ENCODE measurements at regions not wholly inside any gene's neighbourhood (a gene's known extent, or its start where the extent isn't known, plus 50 kb on each side); places are given as distances from the start of the nearest gene placed in this dataset.

DNA sequence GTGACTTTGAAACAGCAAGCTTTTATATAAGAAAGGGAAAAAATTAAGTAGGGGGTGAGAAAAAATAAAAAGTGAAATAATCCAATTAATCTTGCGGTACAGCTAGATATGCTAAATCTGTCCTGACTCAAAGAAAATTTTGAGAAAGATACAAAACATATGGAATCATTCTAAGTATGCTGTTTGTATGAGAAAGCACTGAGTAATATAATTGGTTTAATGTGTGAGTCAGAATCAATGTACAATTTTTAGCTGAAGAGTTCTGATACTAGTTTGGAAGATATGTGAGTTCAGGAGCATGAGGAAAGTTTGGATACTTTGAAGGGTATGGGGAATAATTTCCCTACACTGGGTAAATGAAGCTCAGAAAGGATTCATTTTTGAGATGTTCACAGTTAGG, 190.9 kb upstream of the RASSF8 start:
- Histone ChIP-seq H3K4me3 (ENCODE audit: low read length in 2 of 2) (no peak overlapping the region), H3K27ac (ENCODE audit: low read depth in 1 of 2, low read length in 1 of 2) (no peak overlapping the region), H3K9me3 (ENCODE audit: control insufficient read depth in 2 of 2, insufficient read depth in 1 of 2, low read length in 1 of 2) (no peaks in the 10 kb centered on the region), H3K27me3 (ENCODE audit: control insufficient read depth in 2 of 2, insufficient read depth in 1 of 2, low read length in 1 of 2) (no peaks in the 10 kb centered on the region), H3K4me1 (ENCODE audit: control insufficient read depth in 2 of 2, insufficient read depth in 2 of 2, low read length in 2 of 2) (no peaks in the 10 kb centered on the region), H3K36me3 (ENCODE audit: control insufficient read depth in 2 of 2, insufficient read depth in 2 of 2, low read length in 1 of 2) (no peaks in the 10 kb centered on the region)
- WGBS: 99% methylated on average over 1 of the region's 1 CpG
- DNase-seq (ENCODE audit: low read depth in 6 of 9, low spot score in 9 of 9): no peak

DNA sequence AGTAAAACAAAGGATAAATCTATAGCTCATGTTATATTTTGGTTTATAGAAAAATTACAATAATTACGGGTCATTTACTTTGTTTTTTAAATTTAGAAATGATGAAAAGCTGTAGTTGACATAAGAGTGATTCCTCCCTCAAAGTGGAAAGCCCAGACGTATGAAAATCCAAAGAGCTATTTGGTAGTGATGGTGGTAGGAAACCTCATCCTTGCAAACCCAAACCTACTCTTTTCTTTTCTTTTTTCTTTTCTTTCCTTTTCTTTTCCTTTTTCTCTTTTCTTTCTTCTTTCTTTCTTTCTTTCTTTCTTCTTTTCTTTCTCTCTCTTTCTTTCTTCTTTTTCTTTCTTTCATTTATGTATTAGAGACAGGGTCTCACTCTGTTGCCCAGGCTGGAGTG, 190.3 kb upstream of the RASSF8 start:
- DNase-seq (ENCODE audit: low read depth in 6 of 9, low spot score in 9 of 9): no peak
- Histone ChIP-seq H3K27me3 (ENCODE audit: control insufficient read depth in 2 of 2, insufficient read depth in 1 of 2, low read length in 1 of 2) (no peaks in the 10 kb centered on the region), H3K9me3 (ENCODE audit: control insufficient read depth in 2 of 2, insufficient read depth in 1 of 2, low read length in 1 of 2) (no peaks in the 10 kb centered on the region), H3K4me1 (ENCODE audit: control insufficient read depth in 2 of 2, insufficient read depth in 2 of 2, low read length in 2 of 2) (no peaks in the 10 kb centered on the region), H3K27ac (ENCODE audit: low read depth in 1 of 2, low read length in 1 of 2) (no peak overlapping the region), H3K36me3 (ENCODE audit: control insufficient read depth in 2 of 2, insufficient read depth in 2 of 2, low read length in 1 of 2) (no peaks in the 10 kb centered on the region), H3K4me3 (ENCODE audit: low read length in 2 of 2) (no peak overlapping the region)
- 94% methylated on average over 2 of the region's 2 CpGs for WGBS

DNA sequence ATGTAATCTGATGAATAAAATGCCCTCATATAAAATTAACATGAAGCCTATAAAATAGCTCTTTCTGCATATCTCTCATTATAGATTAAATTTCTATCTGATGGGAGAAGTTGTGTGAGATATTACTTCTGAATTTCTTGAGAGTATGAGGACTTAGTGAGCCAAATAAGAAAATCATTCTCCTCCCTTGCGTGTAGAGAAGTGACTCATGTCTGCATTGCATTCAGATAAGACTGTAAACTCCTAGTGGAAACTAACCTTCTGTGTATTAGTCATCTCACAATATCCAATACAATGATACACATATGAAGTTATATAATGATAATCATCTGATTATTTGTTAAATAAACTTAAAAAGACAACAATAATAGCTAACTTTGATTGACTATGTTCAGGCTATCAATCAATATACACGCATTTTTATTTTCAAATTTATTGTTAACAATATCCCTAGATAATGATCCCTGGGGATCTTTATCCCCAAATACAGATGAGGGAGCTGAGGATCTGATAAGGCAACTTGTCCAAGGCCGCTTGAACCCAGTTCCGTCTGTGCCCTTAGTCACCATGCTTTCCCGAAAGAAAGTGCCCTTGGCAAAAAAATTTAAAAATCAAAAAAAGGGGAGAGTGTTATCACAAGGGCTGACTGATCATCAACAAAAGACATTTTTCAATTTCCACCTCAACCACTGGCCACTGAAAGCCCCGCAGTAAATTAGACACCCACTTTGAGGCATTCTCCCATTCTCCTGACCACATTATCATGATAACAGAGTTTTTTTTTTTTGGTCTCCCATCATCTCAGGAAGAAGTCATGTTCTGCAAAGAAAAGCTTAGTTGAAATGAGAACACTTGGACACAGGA, 189.2 kb upstream of the RASSF8 start:
- 76% methylated on average over 6 of the region's 6 CpGs for WGBS
- no peak overlapping the region for H3K4me3 ChIP-seq (ENCODE audit: low read length in 2 of 2)
- H3K9me3 ChIP-seq (ENCODE audit: control insufficient read depth in 2 of 2, insufficient read depth in 1 of 2, low read length in 1 of 2): no peaks in the 10 kb centered on the region
- no peak for DNase-seq (ENCODE audit: low read depth in 6 of 9, low spot score in 9 of 9)
- no peaks in the 10 kb centered on the region for H3K36me3 ChIP-seq (ENCODE audit: control insufficient read depth in 2 of 2, insufficient read depth in 2 of 2, low read length in 1 of 2)
- H3K4me1 ChIP-seq (ENCODE audit: control insufficient read depth in 2 of 2, insufficient read depth in 2 of 2, low read length in 2 of 2): no peaks in the 10 kb centered on the region
- no peaks in the 10 kb centered on the region for H3K27me3 ChIP-seq (ENCODE audit: control insufficient read depth in 2 of 2, insufficient read depth in 1 of 2, low read length in 1 of 2)
- no peak overlapping the region for H3K27ac ChIP-seq (ENCODE audit: low read depth in 1 of 2, low read length in 1 of 2)

DNA sequence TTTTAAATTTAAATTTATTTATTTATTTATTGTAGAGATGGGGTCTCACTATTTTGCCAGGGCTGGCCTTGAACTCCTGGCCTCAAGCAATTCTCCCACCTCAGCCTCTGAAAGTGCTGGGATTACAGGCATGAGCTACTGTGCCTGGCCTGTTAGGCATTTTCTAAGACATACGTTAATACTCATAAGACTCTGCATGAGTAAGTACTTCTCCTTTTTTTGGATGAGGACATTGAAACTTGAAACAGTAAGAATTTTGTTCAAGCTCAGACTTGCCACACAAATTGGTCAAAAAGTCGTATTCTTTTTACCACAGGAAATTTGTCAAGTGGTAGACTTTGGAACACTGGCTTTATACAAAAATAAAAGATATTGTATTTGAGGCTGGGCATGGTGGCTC, 187.4 kb upstream of the RASSF8 start:
- H3K4me3 ChIP-seq (ENCODE audit: low read length in 2 of 2): no peak overlapping the region
- no peak for DNase-seq (ENCODE audit: low read depth in 6 of 9, low spot score in 9 of 9)
- WGBS: 38% methylated on average over 2 of the region's 2 CpGs

DNA sequence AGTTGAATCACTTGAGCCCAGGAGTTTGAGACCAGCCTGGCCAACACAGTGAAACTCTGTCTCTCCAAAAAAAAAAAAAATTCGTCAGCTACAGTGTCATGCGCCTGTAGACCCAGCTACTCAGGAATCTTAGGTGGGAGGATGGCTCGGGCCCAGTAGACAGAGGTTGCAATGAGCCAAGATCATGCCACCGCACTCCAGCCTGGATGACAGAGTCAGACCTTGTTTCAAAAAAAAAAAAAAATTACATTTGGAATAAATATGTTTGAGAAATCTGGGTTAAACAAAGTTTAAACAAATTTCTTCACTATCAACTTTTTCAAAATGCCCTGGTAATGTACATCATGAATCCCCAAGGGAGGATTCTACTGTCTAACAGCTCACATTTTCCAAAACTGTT, 187.0 kb upstream of the RASSF8 start:
- no peak overlapping the region for H3K27ac ChIP-seq (ENCODE audit: low read depth in 1 of 2, low read length in 1 of 2)
- no peak for DNase-seq (ENCODE audit: low read depth in 6 of 9, low spot score in 9 of 9)
- no peaks in the 10 kb centered on the region for H3K4me1 ChIP-seq (ENCODE audit: control insufficient read depth in 2 of 2, insufficient read depth in 2 of 2, low read length in 2 of 2)
- no peaks in the 10 kb centered on the region for H3K9me3 ChIP-seq (ENCODE audit: control insufficient read depth in 2 of 2, insufficient read depth in 1 of 2, low read length in 1 of 2)
- H3K27me3 ChIP-seq (ENCODE audit: control insufficient read depth in 2 of 2, insufficient read depth in 1 of 2, low read length in 1 of 2): no peaks in the 10 kb centered on the region
- H3K4me3 ChIP-seq (ENCODE audit: low read length in 2 of 2): no peak overlapping the region
- H3K36me3 ChIP-seq (ENCODE audit: control insufficient read depth in 2 of 2, insufficient read depth in 2 of 2, low read length in 1 of 2): no peaks in the 10 kb centered on the region
- 96% methylated on average over 4 of the region's 4 CpGs for WGBS

More for the DNA sequence above, 187.4 kb upstream of the RASSF8 start:
- H3K9me3 ChIP-seq (ENCODE audit: control insufficient read depth in 2 of 2, insufficient read depth in 1 of 2, low read length in 1 of 2): no peaks in the 10 kb centered on the region
- no peak overlapping the region for H3K27ac ChIP-seq (ENCODE audit: low read depth in 1 of 2, low read length in 1 of 2)
- no peaks in the 10 kb centered on the region for H3K27me3 ChIP-seq (ENCODE audit: control insufficient read depth in 2 of 2, insufficient read depth in 1 of 2, low read length in 1 of 2)
- H3K36me3 ChIP-seq (ENCODE audit: control insufficient read depth in 2 of 2, insufficient read depth in 2 of 2, low read length in 1 of 2): no peaks in the 10 kb centered on the region
- no peaks in the 10 kb centered on the region for H3K4me1 ChIP-seq (ENCODE audit: control insufficient read depth in 2 of 2, insufficient read depth in 2 of 2, low read length in 2 of 2)

DNA sequence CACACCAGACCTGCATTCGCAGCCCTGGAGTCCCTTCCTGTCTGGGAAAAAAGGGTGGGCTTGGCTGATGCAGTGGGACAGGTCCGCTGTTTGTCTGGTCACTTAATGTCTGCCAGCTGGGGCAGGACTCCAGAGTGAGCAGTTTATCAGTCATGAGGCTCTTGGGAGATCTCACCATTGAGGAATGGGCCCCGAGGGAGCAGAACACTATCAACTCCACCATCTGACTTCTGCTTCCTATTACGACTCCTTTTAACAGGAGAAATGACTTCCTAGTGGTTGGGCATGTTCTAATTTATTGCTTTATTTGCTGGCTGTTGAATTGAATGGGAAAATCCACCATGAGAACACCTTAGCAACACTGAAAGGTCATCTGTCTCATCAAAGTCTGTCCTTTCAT, 182.5 kb upstream of the RASSF8 start:
- no peak for DNase-seq (ENCODE audit: low read depth in 6 of 9, low spot score in 9 of 9)
- Histone ChIP-seq H3K9me3 (ENCODE audit: control insufficient read depth in 2 of 2, insufficient read depth in 1 of 2, low read length in 1 of 2) (no peaks in the 10 kb centered on the region), H3K4me1 (ENCODE audit: control insufficient read depth in 2 of 2, insufficient read depth in 2 of 2, low read length in 2 of 2) (no peaks in the 10 kb centered on the region), H3K27ac (ENCODE audit: low read depth in 1 of 2, low read length in 1 of 2) (no peak overlapping the region), H3K27me3 (ENCODE audit: control insufficient read depth in 2 of 2, insufficient read depth in 1 of 2, low read length in 1 of 2) (no peaks in the 10 kb centered on the region), H3K4me3 (ENCODE audit: low read length in 2 of 2) (no peak overlapping the region), H3K36me3 (ENCODE audit: control insufficient read depth in 2 of 2, insufficient read depth in 2 of 2, low read length in 1 of 2) (no peaks in the 10 kb centered on the region)
- WGBS: 35% methylated on average over 4 of the region's 4 CpGs

DNA sequence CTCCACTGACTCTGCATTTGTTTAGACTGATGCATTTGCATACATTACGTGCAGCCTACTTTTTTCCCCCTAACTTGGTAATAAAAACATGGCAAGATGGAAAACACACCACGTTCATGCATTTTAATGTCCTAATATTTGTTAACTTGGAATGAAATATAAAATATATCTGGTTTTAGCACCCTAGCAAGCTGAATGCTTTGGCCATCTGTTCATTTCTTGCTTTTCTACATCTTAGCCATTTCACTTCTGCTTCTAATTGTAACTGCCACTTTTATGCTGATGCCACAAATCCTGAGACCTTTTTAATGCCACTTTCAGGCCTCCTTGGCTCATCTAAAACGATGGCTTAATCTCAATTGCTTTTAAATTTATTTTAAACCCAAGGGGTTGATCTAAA, 177.7 kb upstream of the RASSF8 start:
- H3K36me3 ChIP-seq (ENCODE audit: control insufficient read depth in 2 of 2, insufficient read depth in 2 of 2, low read length in 1 of 2): no peaks in the 10 kb centered on the region
- H3K4me3 ChIP-seq (ENCODE audit: low read length in 2 of 2): no peak overlapping the region
- 98% methylated on average over 3 of the region's 3 CpGs for WGBS
- H3K4me1 ChIP-seq (ENCODE audit: control insufficient read depth in 2 of 2, insufficient read depth in 2 of 2, low read length in 2 of 2): no peaks in the 10 kb centered on the region
- no peak for DNase-seq (ENCODE audit: low read depth in 6 of 9, low spot score in 9 of 9)
- no peaks in the 10 kb centered on the region for H3K9me3 ChIP-seq (ENCODE audit: control insufficient read depth in 2 of 2, insufficient read depth in 1 of 2, low read length in 1 of 2)
- no peak overlapping the region for H3K27ac ChIP-seq (ENCODE audit: low read depth in 1 of 2, low read length in 1 of 2)
- H3K27me3 ChIP-seq (ENCODE audit: control insufficient read depth in 2 of 2, insufficient read depth in 1 of 2, low read length in 1 of 2): no peaks in the 10 kb centered on the region

DNA sequence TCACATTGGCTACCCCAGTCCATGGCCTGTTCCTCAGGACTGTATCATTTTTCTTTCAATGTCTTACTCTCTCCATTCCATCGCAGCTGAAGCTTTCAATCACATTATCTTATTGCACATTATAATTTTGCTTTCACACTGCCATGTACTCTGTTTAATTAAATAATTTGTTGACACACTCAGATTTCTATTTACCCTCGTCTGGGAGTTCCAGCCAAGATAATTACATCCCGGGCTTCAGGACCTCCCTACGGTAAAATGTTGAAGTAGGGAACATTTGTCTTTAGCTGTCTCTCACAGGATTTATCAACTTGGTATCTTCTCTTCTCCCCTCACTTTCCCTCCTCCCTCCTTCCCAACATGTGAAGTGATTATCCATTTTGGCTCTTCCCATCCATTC, 177.2 kb upstream of the RASSF8 start:
- Histone ChIP-seq H3K27me3 (ENCODE audit: control insufficient read depth in 2 of 2, insufficient read depth in 1 of 2, low read length in 1 of 2) (no peaks in the 10 kb centered on the region), H3K36me3 (ENCODE audit: control insufficient read depth in 2 of 2, insufficient read depth in 2 of 2, low read length in 1 of 2) (no peaks in the 10 kb centered on the region), H3K4me1 (ENCODE audit: control insufficient read depth in 2 of 2, insufficient read depth in 2 of 2, low read length in 2 of 2) (no peaks in the 10 kb centered on the region), H3K4me3 (ENCODE audit: low read length in 2 of 2) (no peak overlapping the region), H3K27ac (ENCODE audit: low read depth in 1 of 2, low read length in 1 of 2) (no peak overlapping the region), H3K9me3 (ENCODE audit: control insufficient read depth in 2 of 2, insufficient read depth in 1 of 2, low read length in 1 of 2) (no peaks in the 10 kb centered on the region)
- no peak for DNase-seq (ENCODE audit: low read depth in 6 of 9, low spot score in 9 of 9)
- 94% methylated on average over 4 of the region's 4 CpGs for WGBS

DNA sequence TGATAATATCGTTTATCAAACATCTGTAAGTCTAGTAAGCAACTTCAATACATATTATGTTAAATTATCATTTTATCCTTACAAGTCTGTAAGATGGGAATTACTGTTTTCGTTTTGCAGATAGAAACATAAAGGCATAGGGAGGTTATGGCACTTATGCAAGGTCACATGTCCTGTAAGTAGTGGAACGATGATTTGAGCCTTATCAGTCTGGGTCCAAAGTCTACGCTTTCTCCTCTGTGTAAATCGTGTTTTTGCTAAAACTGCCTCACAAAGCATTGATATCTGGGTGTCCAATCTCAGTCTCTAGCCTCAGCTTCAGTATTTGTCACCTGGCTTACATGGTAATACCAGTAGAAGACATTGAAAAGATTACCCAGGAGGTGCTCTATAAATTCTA, 174.9 kb upstream of the RASSF8 start:
- WGBS: 95% methylated on average over 5 of the region's 5 CpGs

More for the DNA sequence above, 174.9 kb upstream of the RASSF8 start:
- Histone ChIP-seq H3K27ac (ENCODE audit: low read depth in 1 of 2, low read length in 1 of 2) (no peak overlapping the region), H3K36me3 (ENCODE audit: control insufficient read depth in 2 of 2, insufficient read depth in 2 of 2, low read length in 1 of 2) (no peaks in the 10 kb centered on the region), H3K4me3 (ENCODE audit: low read length in 2 of 2) (no peak overlapping the region), H3K27me3 (ENCODE audit: control insufficient read depth in 2 of 2, insufficient read depth in 1 of 2, low read length in 1 of 2) (no peaks in the 10 kb centered on the region), H3K9me3 (ENCODE audit: control insufficient read depth in 2 of 2, insufficient read depth in 1 of 2, low read length in 1 of 2) (no peaks in the 10 kb centered on the region), H3K4me1 (ENCODE audit: control insufficient read depth in 2 of 2, insufficient read depth in 2 of 2, low read length in 2 of 2) (no peaks in the 10 kb centered on the region)
- no peak for DNase-seq (ENCODE audit: low read depth in 6 of 9, low spot score in 9 of 9)
